SU-DHL-6 (cell line): ENCODE measurements at regions not wholly inside any gene's neighbourhood (a gene's known extent, or its start where the extent isn't known, plus 50 kb on each side); places are given as distances from the start of the nearest gene placed in this dataset.
"Not testable (repeated sequence)": the region's sequence is repeated elsewhere in the genome, so short reads cannot be mapped to it uniquely, and the experiment has no call there.

ENCODE experiments used
- CTCF ChIP-seq: fragments of 200-600 bp; sonication (generic); IDR thresholded peaks from one replicate; pipeline ENCODE4 v1.5.1; 2017; ENCODE audit warnings: antibody characterized with exemption, mild to moderate bottlenecking, low read length, moderate library complexity; ENCODE audit not compliant: insufficient read depth, poor library complexity, severe bottlenecking
- EZH2phosphoT487 ChIP-seq: fragments of 200-600 bp; sonication (generic), shearing (Covaris generic); conservative IDR thresholded peaks from 2 replicates; pipeline ENCODE4 v1.6.1; 2018; ENCODE audit warnings: mild to moderate bottlenecking, antibody characterized with exemption, low read length, moderate library complexity, mixed read lengths

GRCh38 chr5:177923189-177923588 is 72.9 kb downstream of the PROP1 start:
- not testable (repeated sequence) for TF ChIP-seq CTCF, EZH2phosphoT487
